GM19035 (cell line): ENCODE measurements at regions not wholly inside any gene's neighbourhood (a gene's known extent, or its start where the extent isn't known, plus 50 kb on each side); places are given as distances from the start of the nearest gene placed in this dataset.

Source experiments
- ATAC-seq: cut with Tn5 transposase; IDR thresholded peaks from one replicate; pipeline ENCODE4 v1.9.1; 2021; ENCODE audit not compliant: unreplicated experiment

DNA sequence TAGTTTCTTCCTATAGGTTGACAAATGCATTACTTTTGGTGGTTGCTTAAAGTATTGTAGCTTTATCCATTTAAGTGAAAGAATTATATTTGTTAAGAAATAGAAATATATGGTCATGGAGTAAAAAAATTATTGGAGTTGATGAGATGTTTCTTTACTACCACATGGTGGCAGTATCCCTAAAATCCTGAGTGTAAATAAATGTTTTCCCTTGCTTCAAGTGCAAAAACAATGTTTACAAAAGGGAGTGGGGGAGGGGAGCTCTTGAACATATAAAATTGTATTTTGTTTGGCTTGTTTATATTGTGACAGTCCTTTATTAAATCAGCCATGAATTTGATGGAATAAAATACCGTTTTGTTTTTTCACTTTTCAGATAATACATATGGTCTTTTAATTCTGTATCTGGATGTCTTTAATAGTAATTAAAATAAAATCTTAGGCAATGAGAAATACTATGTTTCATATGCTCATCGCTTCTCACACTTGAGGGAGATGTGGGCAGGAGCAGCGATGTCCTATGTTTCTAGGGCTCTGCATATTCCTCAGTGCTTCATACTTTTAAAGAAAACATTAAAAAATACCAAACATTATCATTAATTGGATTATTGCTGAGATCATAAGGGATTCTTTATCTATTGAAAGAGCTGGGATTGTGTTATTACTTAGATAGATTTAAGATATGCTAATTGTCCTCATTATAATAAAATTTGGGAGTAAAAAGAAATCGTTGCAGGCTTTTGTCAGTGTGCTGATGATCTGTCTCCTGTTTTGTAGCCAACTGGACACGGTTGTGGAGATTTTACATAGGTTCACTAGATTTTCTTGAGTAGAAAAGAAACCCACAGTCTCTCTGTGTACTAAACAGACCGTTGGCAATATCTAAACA, 349.7 kb downstream of the TUSC7 start:
- ATAC-seq: no peak

DNA sequence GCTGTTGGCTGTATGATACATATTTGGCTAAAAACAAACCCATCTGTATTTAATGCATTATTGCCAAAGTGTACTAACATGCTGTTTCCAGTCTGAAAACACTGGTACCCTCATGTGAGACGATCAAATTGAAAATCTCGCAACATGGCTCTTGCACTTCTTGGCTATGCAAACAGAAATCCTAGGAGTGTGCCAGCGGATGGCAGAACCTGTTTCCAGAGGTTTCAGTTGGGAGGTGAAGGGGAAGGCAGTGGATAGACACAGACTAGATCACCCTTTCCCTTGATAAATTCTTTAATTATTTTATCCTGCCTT, 350.3 kb downstream of the TUSC7 start:
- ATAC-seq: no peak

DNA sequence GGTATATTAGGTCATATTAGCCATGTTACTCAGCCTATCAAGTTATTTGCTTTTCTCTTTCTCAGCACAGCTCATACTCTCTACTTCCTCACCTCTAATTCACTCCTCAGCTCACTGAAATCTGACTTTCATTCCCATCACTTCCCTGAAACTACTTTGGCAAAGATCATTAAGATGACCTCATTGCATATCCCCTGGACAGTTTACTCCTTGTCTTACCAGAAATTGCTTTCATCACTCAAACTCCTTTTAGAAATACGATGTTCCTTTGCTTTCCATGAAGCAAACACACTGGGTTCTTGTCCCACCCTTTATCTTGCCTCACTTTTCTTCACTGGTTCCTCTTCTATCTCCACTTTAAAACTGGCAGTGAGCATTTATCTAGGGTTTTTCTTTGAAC, 354.4 kb downstream of the TUSC7 start:
- ATAC-seq: no peak

DNA sequence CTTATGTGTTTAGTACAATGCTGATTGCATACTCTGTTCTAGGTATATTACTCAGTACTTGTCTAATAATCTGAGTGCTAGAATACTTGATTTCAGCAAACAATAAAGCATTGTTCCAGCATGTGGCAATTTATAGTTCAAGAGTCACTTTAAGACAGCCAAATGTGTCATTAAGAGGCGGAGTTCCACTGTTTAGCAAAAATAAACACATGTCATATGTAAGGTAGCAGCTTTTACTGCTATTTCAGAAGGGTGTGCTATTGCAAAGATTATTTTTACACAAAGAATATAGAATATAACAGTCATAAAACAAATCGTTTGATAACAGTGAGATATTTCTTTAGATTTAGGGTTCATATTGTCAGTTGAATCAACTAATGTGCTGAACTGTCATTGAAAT, 358.7 kb downstream of the TUSC7 start:
- ATAC-seq: no peak

DNA sequence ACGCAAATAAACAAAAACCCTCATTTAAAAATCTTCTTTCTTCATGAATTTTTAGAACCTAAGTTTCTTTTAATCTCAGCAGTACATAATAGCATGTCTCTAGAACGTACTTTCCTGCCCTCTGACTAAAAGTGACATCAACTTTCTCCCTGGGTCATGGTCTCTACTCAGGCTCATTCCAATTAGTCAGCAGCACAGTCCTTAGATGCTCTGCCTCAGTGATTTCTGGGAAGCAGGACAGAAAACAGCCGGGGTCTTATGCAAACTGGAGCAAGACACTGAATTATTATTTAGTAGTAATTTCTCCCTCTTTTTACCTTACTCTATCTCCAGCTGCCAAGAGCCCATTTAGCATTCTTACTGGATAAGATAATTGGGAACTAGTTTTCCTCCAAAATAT, 365.2 kb downstream of the TUSC7 start:
- no peak for ATAC-seq

DNA sequence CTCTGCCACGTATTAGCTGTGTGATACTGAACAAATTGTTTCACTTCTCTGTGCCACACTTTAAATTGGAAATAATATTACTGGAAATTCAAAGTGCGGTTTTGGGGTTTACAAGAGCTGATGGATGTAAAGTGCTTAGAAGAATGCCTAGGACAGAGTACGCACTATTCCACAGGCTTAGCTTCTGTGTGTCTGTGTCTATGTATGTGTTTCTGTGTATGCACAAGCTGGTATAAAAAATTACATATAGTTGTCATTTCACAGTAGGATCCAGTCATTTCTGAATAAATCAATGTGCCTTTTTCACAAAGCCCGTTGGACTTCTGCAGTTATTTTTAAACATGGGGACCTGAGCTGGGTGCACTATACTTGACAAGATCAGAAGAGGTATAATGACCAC, 370.4 kb downstream of the TUSC7 start:
- ATAC-seq: no peak

DNA sequence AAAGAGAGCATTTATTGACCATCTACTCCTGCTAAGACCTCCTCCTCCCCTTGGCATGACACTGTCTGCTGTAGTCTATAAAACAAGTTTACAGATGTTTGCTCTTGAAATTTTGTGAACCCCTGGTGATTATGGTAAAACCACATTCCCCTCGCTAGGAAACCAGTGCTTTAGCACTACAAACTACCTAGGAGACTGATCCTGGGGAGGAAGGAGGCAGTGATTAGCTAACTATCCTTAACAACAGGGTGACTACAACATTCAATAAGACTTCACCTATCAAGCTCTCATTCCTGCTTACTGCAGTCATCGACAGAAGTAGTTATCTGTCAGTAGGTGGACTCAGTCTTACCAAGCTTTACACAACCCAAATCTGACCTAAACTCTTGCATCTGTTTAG, 371.3 kb downstream of the TUSC7 start:
- no peak for ATAC-seq

DNA sequence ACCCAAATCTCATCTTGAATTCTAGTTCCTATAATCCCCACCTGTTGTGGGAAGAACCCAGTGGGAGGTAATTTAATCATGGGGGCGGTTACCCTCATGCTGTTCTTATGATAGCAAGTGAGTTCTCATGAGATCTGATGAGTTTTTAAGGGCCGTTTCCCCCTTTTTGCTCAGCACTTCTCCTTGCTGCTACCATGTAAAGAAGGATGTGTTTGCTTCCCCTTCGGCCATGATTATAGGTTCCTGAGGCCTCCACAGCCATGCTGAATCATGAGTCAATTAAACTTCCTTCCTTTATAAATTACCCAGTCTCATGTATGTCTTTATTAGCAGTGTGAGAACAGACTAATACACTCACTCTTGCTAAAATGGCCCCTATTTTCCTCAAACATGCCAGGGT, 374.7 kb downstream of the TUSC7 start:
- no peak for ATAC-seq

DNA sequence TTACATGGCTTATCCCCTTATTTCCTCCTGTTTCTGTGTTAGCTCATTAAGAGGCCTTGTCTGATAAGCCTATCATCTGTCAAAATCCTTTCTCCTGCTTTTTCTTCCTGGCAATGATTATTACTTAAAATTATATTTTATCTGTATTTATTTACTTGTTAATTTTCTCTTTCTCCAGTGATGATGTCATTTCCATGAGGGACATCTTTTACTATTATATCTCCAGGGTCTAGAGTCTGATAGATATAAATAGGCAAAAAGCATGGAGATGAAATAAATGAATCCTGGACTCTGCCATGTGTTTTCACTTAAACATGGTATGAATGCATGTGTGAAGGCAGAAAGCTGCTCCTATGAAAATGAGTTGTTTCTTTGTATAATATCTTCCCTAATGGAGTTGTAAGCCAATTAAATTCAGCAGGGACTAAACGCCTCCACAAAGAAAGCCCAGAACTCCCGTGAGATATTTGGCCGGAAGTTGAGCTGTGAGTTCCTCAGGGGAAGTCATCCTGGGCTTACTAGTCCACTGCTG, 375.2 kb downstream of the TUSC7 start:
- ATAC-seq: no peak

DNA sequence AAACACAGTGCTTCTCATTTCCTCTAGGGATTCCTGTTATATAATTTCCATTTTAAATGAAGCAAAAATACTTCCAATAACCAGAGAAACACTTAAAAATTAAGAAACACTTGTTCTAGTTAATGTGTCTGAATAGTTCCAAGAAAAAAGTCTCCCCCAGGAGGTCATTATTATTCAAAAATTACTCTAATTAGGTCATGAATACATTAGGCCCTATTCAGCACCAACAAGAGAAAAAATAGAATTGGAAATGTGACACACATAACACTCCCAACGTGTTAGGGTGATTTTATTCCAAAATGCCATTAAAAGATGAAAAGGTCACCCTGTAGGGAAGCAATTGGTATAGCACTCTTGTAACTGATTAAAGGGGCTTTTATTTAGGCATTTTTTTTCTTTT, 382.1 kb downstream of the TUSC7 start:
- ATAC-seq: no peak

DNA sequence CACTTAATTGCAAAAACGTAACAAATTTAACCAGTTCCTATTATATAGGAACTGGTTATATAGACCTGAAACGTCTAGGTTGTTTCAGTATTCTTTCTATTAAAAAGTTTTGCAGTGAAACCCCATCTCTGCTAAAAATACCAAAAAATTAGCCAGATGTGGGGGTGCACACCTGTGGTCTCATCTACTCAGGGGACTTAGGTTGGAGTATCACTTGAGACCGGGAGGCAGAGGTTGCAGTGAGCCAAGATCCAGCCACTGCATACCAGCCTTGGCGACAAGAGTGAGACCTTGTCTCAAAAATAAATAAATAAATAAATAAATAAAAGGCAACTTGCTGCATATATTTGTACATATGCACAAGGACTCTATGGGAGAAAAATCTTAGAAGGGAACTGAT, 387.0 kb downstream of the TUSC7 start:
- no peak for ATAC-seq

DNA sequence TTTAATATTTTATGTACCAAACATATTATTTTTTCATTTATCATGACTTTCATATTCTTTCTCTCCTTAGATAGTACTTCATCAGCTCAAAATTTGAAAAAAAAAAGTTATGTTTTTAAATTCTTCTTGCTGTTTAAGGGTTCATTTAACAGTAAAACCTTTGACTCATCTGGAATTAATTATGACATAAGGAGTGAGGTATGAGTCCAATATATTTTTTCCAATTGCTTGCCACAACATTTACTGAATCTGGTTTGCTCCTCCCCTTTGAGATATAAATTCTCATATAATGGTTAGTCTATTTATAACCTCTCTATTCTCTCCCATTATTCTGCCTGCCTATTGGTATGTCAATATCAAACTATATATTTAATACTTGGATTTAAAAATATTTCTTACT, 387.8 kb downstream of the TUSC7 start:
- no peak for ATAC-seq

DNA sequence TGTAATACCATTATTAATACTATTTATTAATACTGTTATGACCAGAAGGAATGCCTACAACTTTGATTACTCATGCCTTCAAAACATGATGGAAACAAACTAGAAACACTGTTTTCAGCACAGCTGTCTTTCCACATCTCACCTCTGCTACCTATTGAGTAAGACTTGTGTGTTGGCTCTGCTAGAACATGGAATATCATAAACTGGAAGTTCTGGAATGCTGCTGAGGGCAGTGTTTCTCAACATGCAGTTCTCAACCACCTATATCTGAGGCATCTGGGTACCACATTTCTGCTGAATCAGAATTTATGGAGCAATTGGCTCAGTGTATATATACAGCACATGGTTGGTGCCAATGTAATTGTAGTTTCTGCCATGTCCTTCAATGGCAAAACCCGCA, 392.1 kb downstream of the TUSC7 start:
- no peak for ATAC-seq

DNA sequence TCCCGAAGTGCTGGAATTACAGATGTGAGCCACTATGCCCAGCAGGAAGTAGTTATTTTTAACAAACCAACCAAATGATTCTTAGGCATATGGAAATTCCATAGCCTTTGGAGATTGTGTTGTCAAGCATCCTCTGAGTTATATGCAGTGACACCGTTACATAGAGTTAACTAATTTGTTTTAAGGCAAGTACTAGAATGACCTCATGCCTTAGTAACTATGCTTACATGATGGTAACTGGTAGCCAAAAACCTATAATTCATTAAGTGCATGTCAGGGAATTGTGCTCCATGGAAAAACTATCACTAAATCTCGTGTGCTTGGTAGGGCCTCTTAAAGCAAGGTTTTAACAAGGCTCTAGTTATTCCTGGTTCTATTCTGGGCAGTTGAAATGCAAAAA, 392.8 kb downstream of the TUSC7 start:
- ATAC-seq: no peak

DNA sequence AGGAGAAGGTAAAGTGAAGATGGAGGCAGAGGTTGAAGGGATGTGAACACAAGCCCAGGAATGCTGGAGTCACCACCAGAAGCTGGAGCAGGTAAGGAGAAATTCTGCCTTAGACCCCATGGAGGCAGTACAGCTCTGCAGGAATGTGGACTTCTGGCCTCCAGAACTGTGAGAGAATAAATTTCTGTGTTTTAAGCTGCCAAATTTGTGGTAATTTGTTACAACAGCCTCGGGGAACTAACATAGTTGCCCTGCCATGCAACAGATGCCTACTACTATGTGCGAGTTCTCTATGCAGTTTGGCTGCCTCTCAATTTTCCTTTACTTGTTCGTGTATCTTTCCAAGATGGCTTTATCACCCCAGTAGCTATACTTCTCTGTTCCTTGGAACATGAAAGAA, 394.1 kb downstream of the TUSC7 start:
- no peak for ATAC-seq

DNA sequence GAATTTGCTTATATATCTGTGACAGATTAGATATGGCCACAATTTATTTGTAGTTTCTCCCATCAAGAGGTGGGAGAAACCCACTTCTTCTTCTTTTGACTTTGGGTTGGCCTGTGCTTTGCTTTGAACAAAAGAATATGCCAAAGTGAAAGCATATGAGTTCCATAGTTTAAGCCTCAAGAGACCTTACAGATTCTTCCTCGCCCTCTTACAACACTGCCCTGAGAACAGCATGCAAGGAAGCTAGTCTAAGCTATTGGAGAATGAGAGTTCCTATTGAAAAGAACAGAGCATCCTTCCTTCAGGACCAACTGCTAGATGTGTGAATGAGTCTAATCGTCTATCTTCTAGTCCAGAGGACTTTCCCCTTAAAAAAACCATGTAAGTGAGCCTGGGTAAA, 394.8 kb downstream of the TUSC7 start:
- ATAC-seq: no peak

DNA sequence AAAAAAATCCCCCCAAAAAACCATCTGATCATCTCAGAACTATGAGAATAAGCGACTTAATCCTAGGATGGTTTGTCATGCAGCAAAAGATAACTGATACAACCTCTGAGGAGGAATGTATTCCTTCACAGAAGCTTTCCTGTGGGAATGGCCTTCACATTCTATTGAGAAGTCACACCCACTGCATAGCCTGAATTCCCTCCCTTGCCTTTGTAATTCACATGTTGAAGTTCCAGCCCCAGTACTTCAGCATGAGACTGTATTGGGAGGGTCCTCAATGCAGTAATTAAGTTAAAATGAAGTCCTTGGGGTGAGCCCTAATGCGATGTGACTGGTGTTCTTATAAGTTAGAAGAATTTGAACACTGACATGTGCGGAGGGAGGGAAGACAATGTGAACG, 395.2 kb downstream of the TUSC7 start:
- no peak for ATAC-seq

DNA sequence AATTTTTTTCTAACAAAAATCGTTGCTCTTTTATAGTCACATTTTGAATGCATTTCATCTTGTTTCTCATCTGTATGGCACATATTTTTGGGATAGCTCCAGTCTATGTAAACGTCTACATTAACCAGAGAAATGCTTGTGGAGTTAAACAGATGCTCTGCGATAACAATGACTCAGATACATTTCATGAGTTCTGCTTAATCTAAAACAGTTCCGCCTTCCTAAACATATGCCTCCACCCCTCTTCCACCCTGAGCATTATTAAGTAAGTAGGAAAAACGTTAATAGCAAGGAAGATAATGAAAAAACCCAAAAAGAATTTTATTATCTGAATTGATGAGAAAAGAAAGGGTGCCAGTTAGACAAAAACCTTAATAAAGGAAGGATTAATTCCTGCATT, 396.1 kb downstream of the TUSC7 start:
- ATAC-seq: no peak

DNA sequence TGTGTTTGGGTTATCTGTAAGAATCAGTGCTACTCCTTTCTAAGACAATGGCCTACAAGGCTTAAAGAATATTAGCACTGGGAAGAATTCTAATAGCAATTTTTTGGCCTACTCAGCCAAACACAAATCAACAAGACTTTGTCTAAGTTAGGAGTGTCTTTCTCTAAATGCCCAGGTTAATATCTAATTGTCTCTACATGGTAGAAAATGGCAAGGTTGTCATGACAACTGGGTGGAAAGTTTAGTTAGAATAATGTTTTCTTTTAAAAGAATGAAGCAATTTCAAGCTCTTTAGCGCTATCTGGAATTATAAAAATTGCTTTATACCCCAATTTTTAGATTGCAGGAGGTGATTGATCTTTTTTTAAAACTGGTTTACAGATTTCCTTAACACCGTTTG, 396.8 kb downstream of the TUSC7 start:
- no peak for ATAC-seq

DNA sequence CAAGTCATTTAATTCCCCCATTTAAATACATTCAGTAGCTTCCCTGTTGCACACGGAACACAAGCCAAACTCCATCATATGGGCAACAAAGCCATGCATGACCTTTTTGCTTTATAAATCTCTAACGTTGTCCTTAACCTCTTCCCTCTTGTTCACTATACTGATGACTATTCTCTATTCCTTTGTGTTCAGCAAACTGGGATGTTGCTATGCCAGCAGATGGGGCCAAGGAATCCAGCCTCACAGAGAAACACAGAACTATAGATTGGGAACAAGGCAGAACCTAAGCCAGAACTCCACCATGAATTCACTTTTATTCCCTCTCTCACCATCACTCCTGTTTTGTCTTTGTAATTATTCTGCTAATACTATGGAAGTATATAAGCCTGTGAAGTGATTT, 398.4 kb downstream of the TUSC7 start:
- no peak for ATAC-seq

DNA sequence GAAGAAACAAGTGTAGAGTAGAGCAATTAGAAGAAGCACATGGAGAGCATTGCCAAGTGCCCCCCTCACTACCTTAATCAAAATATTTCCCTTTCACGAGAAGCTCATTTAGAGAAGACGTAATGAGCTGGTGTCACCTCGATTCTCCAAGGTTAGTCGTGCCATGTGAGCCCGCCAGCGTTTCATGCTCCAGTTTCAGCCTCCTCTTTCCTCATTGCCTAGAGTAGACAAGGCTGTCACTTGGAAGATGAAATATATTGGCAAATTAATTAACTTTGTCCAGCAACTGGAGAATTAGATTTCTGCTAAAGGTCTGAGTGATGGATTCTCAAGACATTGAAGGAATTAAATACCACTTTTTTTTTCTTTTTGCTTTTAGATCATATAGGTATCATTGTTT, 399.6 kb downstream of the TUSC7 start:
- no peak for ATAC-seq

DNA sequence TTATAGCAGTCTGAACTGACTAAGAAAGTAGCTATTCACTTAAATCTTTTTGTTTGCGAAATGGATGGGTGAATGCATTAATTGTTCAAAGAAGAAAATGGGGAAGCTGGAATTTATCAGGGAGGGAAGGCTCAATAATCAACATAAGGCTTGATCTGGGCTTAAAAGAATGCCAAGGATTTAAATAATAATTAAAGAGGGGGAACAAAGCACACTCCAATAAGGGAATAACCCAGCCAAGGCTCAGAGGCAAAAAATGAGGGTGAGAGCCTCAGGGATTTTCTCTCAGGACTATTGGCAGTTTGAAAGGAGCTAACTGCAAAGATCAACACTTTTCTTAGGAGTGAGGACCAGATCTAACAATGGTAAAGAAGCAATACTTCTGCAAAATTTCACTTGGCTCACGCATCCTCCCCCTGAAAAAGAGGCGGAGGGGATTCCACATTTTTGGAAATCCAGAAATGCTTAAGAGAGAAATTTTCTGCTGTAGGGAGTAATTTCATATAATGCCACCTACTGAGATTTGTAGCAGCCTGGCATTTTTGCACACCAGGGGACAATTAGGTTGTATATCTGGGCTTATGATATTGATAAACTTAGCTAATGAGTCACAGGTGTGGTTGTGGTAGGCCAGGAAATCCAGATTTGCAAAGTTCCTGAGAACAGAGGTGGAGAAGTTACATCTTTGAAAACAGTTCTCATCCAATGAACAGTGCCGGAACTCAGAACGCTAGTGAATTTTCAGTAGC, 405.1 kb downstream of the TUSC7 start:
- ATAC-seq: no peak
